GM12878 (cell line): ENCODE measurements at regions not wholly inside any gene's neighbourhood (a gene's known extent, or its start where the extent isn't known, plus 50 kb on each side); places are given as distances from the start of the nearest gene placed in this dataset.

Experiments
- ATAC-seq: fragments of 200-7000 bp; cut with Tn5 transposase; 3 replicates; pipeline ENCODE4 v1.9.1; 2020; ENCODE audit warnings: mild to moderate bottlenecking, moderate library complexity
- BruUV-seq: library from RNA; stranded (reverse); fragments of 400-500 nt; replicated peaks from 2 replicates; lab custom pipeline; 2021; lab: Mats Ljungman, UMichigan
- CTCF ChIA-PET: fragments of 300-600 bp; sonication (Branson Sonifier 250); formaldehyde crosslinking; extraction: SDS; loops from one replicate; lab custom pipeline; 2021; ENCODE audit warnings: inconsistent platforms; lab: Yijun Ruan, JAX
- POLR2A ChIA-PET: fragments of 350-600 bp; formaldehyde crosslinking; extraction: SDS; loops from one replicate; lab custom pipeline; 2021; ENCODE audit warnings: inconsistent platforms; lab: Charles Lee
- RAD21 ChIA-PET: fragments of 300-600 bp; sonication (Branson Sonifier 250); formaldehyde crosslinking; loops from one replicate; lab custom pipeline; 2023; ENCODE audit warnings: antibody characterized with exemption; ENCODE audit not compliant: unreplicated experiment; lab: Charles Lee
- SMC1A ChIA-PET: fragments of 300-600 bp; sonication (Branson Sonifier 250); formaldehyde crosslinking; loops from one replicate; lab custom pipeline; 2023; ENCODE audit not compliant: unreplicated experiment, uncharacterized antibody; lab: Charles Lee
- DNase-seq: peaks from one replicate; pipeline ENCODE4 v3.0.0-alpha.2; 2011; ENCODE audit warnings: low read depth, low spot score
- FAIRE-seq: peaks from 3 replicates; lab custom pipeline; 2011; peaks lifted over from hg19 to GRCh38; lab: Jason Lieb, UNC
- H2AFZ ChIP-seq: 2 replicates; pipeline ENCODE4 v1.6.0; 2011; ENCODE audit warnings: low read depth, low read length, control low read depth; ENCODE audit not compliant: control insufficient read depth
- H3K27ac ChIP-seq: 2 replicates; pipeline ENCODE4 v1.5.1; 2011; ENCODE audit warnings: control low read depth; ENCODE audit not compliant: control insufficient read depth, insufficient read depth
- H3K27me3 ChIP-seq, 2 experiments: replicated peaks in 1 of 2; 2 replicates each; pipeline versions ENCODE4 v1.6.0 to v1.6.1; 2011; ENCODE audit warnings: low read length in 1 of 2; ENCODE audit not compliant: control insufficient read depth in 2 of 2, insufficient read depth in 2 of 2
- H3K36me3 ChIP-seq, 2 experiments: 2 replicates each; pipeline ENCODE4 v1.5.1; 2011; ENCODE audit warnings: low read length in 1 of 2; ENCODE audit not compliant: control insufficient read depth in 2 of 2, insufficient read depth in 2 of 2
- H3K4me1 ChIP-seq: 2 replicates; pipeline ENCODE4 v1.6.1; 2011; ENCODE audit warnings: mild to moderate bottlenecking, low read length, moderate library complexity, mixed read lengths; ENCODE audit not compliant: control insufficient read depth, insufficient read depth
- H3K4me2 ChIP-seq: 2 replicates; pipeline ENCODE4 v1.6.0; 2011; ENCODE audit warnings: control low read depth; ENCODE audit not compliant: control insufficient read depth, insufficient read depth
- H3K4me3 ChIP-seq: fragments of 200-600 bp; sonication (generic); 2 replicates; pipeline ENCODE4 v1.5.1; 2016
- H3K79me2 ChIP-seq: 2 replicates; pipeline ENCODE4 v1.6.0; 2011; ENCODE audit warnings: low read length; ENCODE audit not compliant: control insufficient read depth, insufficient read depth
- H3K9ac ChIP-seq: 2 replicates; pipeline ENCODE4 v1.8.0; 2011; ENCODE audit warnings: low read length, control low read depth, mixed read lengths; ENCODE audit not compliant: control insufficient read depth, insufficient read depth
- H3K9me3 ChIP-seq: replicated peaks from 3 replicates; pipeline ENCODE4 v1.5.1; 2011; ENCODE audit warnings: mild to moderate bottlenecking, low read length; ENCODE audit not compliant: control insufficient read depth, insufficient read depth
- H4K20me1 ChIP-seq: 2 replicates; pipeline ENCODE4 v1.6.0; 2011; ENCODE audit not compliant: control insufficient read depth, insufficient read depth
- BACH1 ChIP-seq: fragments of 450-650 bp; IDR thresholded peaks from 2 replicates; pipeline ENCODE4 v1.6.1; 2017; ENCODE audit warnings: mild to moderate bottlenecking, borderline replicate concordance
- CBX5 ChIP-seq: sonication (generic); IDR thresholded peaks from 2 replicates; pipeline ENCODE4 v1.6.1; 2016; ENCODE audit warnings: low read depth, moderate library complexity, mild to moderate bottlenecking, inconsistent platforms
- CEBPB ChIP-seq, 2 experiments: fragments of 150-350 bp in 1 of 2; IDR thresholded peaks; 2 replicates each; pipeline ENCODE4 v1.6.1; 2012 to 2014; ENCODE audit warnings: low read depth in 2 of 2, low read length in 2 of 2, borderline replicate concordance in 1 of 2, inconsistent platforms in 1 of 2
- CREB1 ChIP-seq: IDR thresholded peaks from 2 replicates; pipeline ENCODE4 v1.6.1; 2012; ENCODE audit warnings: low read depth, mild to moderate bottlenecking, inconsistent platforms
- DPF2 ChIP-seq: fragments of 450-650 bp; IDR thresholded peaks from 2 replicates; pipeline ENCODE4 v1.6.1; 2017; ENCODE audit warnings: mild to moderate bottlenecking
- EGR1 ChIP-seq, 2 experiments: IDR thresholded peaks; 1 replicate in 1 of 2; 2 replicates in 1 of 2; pipeline ENCODE4 v1.6.1; 2011 to 2012; ENCODE audit warnings: low read depth in 2 of 2, low read length in 2 of 2, borderline replicate concordance in 1 of 2, mild to moderate bottlenecking in 1 of 2, moderate library complexity in 1 of 2
- EZH2 ChIP-seq: IDR thresholded peaks from 2 replicates; pipeline ENCODE4 v1.6.1; 2012; ENCODE audit warnings: low read depth, mild to moderate bottlenecking, control low read depth, inconsistent platforms, low read length, borderline replicate concordance; ENCODE audit not compliant: control insufficient read depth
- FOXM1 ChIP-seq: IDR thresholded peaks from 2 replicates; pipeline ENCODE4 v1.6.1; 2012; ENCODE audit warnings: low read depth, mild to moderate bottlenecking, inconsistent platforms, low read length, moderate library complexity
- HCFC1 ChIP-seq: fragments of 150-350 bp; IDR thresholded peaks from 2 replicates; pipeline ENCODE4 v1.6.1; 2014; ENCODE audit warnings: low read length
- MXI1 ChIP-seq: fragments of 150-350 bp; IDR thresholded peaks from 2 replicates; pipeline ENCODE4 v1.6.1; 2011; ENCODE audit warnings: low read depth, mild to moderate bottlenecking, inconsistent platforms, low read length, improper control_type of control experiment
- NFYB ChIP-seq: IDR thresholded peaks from 2 replicates; pipeline ENCODE4 v1.6.1; 2011; ENCODE audit warnings: low read depth, mild to moderate bottlenecking, low read length, improper control_type of control experiment, moderate library complexity; ENCODE audit not compliant: insufficient read depth
- PAX8 ChIP-seq: fragments of 450-650 bp; IDR thresholded peaks from 2 replicates; pipeline ENCODE4 v1.6.1; 2017; ENCODE audit warnings: mild to moderate bottlenecking, moderate library complexity
- POLR2AphosphoS2 ChIP-seq: IDR thresholded peaks from 2 replicates; pipeline ENCODE4 v1.6.1; 2011; ENCODE audit warnings: low read depth, mild to moderate bottlenecking, low read length, improper control_type of control experiment, moderate library complexity
- SIN3A ChIP-seq: IDR thresholded peaks from 2 replicates; pipeline ENCODE4 v1.6.1; 2012; ENCODE audit warnings: low read depth, low read length, improper control_type of control experiment
- TARDBP ChIP-seq: IDR thresholded peaks from 2 replicates; pipeline ENCODE4 v1.6.1; 2016; ENCODE audit warnings: borderline replicate concordance
- ZNF217 ChIP-seq: fragments of 450-650 bp; IDR thresholded peaks from 2 replicates; pipeline ENCODE4 v1.6.1; 2017; ENCODE audit warnings: antibody characterized with exemption, mild to moderate bottlenecking
- WGBS: methylation state at CpG from one replicate; pipeline ENCODE4 v1.1.6; 2016; ENCODE audit warnings: low lambda C conversion rate; ENCODE audit not compliant: insufficient replicate concordance, insufficient coverage; ENCODE audit errors: missing lambda C conversion rate; 5-methylcytosine and 5-hydroxymethylcytosine counted together
- in situ Hi-C: fragments of 300-500 bp; cut with MboI; formaldehyde crosslinking; loops from 9 replicates; pipeline ENCODE4 v1.14.3; 2018; ENCODE audit warnings: mixed read lengths
- intact Hi-C: fragments of 100-400 bp; cut with micrococcal nuclease; formaldehyde crosslinking; loops from one replicate; pipeline ENCODE4 v1.14.2; 2022; ENCODE audit not compliant: unreplicated experiment
- TF ChIP-seq, protein P1 (sequence below): fragments of 450-650 bp; conservative IDR thresholded peaks from 2 replicates; pipeline ENCODE4 v1.6.1; 2017; ENCODE audit warnings: mild to moderate bottlenecking, moderate library complexity

DNA sequence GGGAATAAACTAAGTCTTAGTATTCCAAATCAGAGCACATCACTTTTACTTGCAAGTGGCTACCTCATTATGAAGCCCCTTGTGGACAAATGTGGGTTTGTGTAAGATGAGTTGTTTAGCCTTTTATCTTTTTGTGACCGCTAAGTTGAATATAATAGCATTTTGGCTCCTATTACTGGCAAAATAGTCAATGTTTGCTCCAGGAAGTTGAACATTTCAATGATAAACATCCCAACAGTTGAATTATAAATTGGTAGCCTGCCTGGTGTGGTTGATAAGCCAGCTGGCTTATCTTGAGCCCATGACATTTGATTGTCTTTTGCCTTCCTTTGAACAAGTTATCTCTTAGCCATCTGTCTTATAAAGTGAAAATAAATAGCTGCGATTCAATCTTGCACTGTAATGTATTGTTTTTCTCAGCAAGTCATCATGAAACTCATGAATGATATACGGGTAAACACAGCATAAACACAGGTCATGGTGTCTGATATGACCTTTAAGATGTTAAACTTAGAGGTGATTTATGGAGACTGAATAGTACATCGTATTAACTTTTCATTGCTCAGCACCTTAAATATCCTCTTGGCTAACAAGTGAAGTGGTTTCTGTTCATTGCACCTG, 338.4 kb downstream of the SOCS6 start:
- RAD21 ChIA-PET, result no interaction called here

DNA sequence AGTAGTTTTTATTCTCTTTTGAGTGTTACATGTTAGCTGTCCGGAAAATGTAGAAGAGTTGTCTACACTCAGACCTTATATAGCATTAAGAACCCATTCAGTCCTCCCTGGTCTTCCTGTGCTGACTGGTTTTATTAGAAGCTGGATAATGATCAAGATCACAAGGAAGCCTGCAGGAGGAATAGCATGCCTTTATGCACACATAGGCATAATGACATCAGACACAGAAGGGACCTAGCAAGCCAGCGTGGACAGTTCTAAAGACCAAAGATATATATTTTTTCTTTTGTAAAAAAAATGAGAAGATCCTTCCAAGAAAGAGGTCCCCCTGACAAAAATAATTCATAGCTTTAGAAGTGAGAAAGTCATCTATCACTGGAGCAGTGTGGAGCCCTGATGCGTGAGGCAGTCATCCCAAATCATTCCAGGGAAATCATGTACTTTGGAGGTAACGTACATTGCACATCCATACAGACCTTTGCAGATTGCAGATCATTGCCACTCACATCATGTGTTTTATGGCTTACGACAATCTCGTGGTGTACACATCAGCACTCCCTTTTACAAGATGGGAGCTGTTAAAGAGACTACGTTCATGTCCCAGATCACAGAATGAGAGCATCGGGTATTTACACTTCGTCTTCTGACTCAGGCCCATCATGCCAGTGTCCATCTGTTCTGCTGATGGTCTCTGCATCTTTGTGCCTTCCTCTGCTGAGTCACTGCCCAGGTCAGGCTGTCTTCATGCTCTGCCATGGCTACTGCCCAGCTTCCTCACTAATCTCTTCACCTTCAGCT, 334.0 kb downstream of the SOCS6 start:
- BruUV-seq, result no TSS peak
- H3K27ac ChIP-seq, result no peak overlapping the region
- DNase-seq (no peak), ATAC-seq (no peak), FAIRE-seq (no peak)
- SMC1A ChIA-PET, result no interaction called here
- no peaks in the 10 kb centered on the region for H3K27me3 ChIP-seq
- WGBS, result 31% methylated on average over 9 of the region's 9 CpGs
- RAD21 ChIA-PET, result no interaction called here
- H4K20me1 ChIP-seq, result no peaks in the 10 kb centered on the region
- intact Hi-C loops, result no loop called here
- H3K4me2 ChIP-seq, result no peak overlapping the region
- H3K36me3 ChIP-seq, result no peaks in the 10 kb centered on the region
- H2AFZ ChIP-seq, result no peak overlapping the region
- CTCF ChIA-PET, result no interaction called here
- no peaks in the 10 kb centered on the region for H3K9me3 ChIP-seq
- POLR2A ChIA-PET, result no interaction called here
- H3K4me3 ChIP-seq, result no peak overlapping the region
- H3K79me2 ChIP-seq, result no peaks in the 10 kb centered on the region
- no peak overlapping the region for H3K9ac ChIP-seq
- in situ Hi-C loops, result no loop called here
- H3K4me1 ChIP-seq, result no peaks in the 10 kb centered on the region
- TF ChIP-seq, protein P1, sequence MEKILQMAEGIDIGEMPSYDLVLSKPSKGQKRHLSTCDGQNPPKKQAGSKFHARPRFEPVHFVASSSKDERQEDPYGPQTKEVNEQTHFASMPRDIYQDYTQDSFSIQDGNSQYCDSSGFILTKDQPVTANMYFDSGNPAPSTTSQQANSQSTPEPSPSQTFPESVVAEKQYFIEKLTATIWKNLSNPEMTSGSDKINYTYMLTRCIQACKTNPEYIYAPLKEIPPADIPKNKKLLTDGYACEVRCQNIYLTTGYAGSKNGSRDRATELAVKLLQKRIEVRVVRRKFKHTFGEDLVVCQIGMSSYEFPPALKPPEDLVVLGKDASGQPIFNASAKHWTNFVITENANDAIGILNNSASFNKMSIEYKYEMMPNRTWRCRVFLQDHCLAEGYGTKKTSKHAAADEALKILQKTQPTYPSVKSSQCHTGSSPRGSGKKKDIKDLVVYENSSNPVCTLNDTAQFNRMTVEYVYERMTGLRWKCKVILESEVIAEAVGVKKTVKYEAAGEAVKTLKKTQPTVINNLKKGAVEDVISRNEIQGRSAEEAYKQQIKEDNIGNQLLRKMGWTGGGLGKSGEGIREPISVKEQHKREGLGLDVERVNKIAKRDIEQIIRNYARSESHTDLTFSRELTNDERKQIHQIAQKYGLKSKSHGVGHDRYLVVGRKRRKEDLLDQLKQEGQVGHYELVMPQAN, result no peak
- TF ChIP-seq ZNF217 (no peak), EZH2 (no peak), PAX8 (no peak), EGR1 (IDR thresholded peaks at IDR 0.05; ENCODE audit: borderline replicate concordance in 1 of 2, low read depth in 2 of 2, low read length in 2 of 2) (no peak), CBX5 (no peak), NFYB (no peak), MXI1 (no peak), DPF2 (no peak), TARDBP (no peak), BACH1 (no peak)

More for the DNA sequence above, 338.4 kb downstream of the SOCS6 start:
- Histone ChIP-seq H3K27ac (no peak overlapping the region), H3K4me2 (no peak overlapping the region), H3K4me1 (no peaks in the 10 kb centered on the region), H3K79me2 (no peaks in the 10 kb centered on the region), H3K4me3 (no peak overlapping the region), H3K27me3 (no peaks in the 10 kb centered on the region), H3K36me3 (no peaks in the 10 kb centered on the region), H2AFZ (no peak overlapping the region), H3K9ac (no peak overlapping the region), H3K9me3 (no peaks in the 10 kb centered on the region), H4K20me1 (no peaks in the 10 kb centered on the region)
- in situ Hi-C loops (no loop called here), intact Hi-C loops (no loop called here)
- SMC1A ChIA-PET, result no interaction called here
- FAIRE-seq (no peak), ATAC-seq (no peak), DNase-seq (no peak)
- POLR2A ChIA-PET, result no interaction called here
- WGBS, result 7% methylated on average over 4 of the region's 4 CpGs
- CTCF ChIA-PET, result no interaction called here
- TF ChIP-seq CEBPB (IDR thresholded peaks at IDR 0.05; ENCODE audit: borderline replicate concordance in 1 of 2, low read depth in 2 of 2, low read length in 2 of 2), result no peak
- no peak for TF ChIP-seq HCFC1
- no peak for TF ChIP-seq DPF2
- no peak for TF ChIP-seq BACH1
- no peak for TF ChIP-seq POLR2AphosphoS2
- no peak for TF ChIP-seq FOXM1
- no peak for TF ChIP-seq SIN3A
- no peak for TF ChIP-seq NFYB
- TF ChIP-seq CREB1, result no peak
- BruUV-seq, result no TSS peak
